Esophagus muscularis mucosa (tissue), 4 donors: ENCODE measurements at regions not wholly inside any gene's neighbourhood (a gene's known extent, or its start where the extent isn't known, plus 50 kb on each side); places are given as distances from the start of the nearest gene placed in this dataset.
"Not testable (repeated sequence)": the region's sequence is repeated elsewhere in the genome, so short reads cannot be mapped to it uniquely, and the experiment has no call there.

Experiments used
- EP300 ChIP-seq: sonication (generic); formaldehyde crosslinking; IDR thresholded peaks from one replicate; pipeline ENCODE4 v1.6.1; 2017; ENCODE audit warnings: antibody characterized with exemption
- POLR2A ChIP-seq: fragments of 450-650 bp; IDR thresholded peaks from one replicate; pipeline ENCODE4 v1.6.1; 2017; ENCODE audit warnings: antibody characterized with exemption, moderate library complexity, mild to moderate bottlenecking, low read depth
- POLR2AphosphoS5 ChIP-seq, 2 donors: sonication (generic); formaldehyde crosslinking; IDR thresholded peaks; one replicate each; pipeline ENCODE4 v1.6.1; 2017; ENCODE audit warnings: antibody characterized with exemption in 2 of 2
- TF ChIP-seq, protein P1 (sequence below), 3 experiments: fragments of 200-600 bp in 2 of 3; fragments of 450-650 bp in 1 of 3; sonication (generic) in 2 of 3; IDR thresholded peaks; one replicate each; pipeline ENCODE4 v1.5.1; 2017 to 2019; ENCODE audit warnings: antibody characterized with exemption in 3 of 3, mild to moderate bottlenecking in 2 of 3, moderate library complexity in 1 of 3

DNA sequence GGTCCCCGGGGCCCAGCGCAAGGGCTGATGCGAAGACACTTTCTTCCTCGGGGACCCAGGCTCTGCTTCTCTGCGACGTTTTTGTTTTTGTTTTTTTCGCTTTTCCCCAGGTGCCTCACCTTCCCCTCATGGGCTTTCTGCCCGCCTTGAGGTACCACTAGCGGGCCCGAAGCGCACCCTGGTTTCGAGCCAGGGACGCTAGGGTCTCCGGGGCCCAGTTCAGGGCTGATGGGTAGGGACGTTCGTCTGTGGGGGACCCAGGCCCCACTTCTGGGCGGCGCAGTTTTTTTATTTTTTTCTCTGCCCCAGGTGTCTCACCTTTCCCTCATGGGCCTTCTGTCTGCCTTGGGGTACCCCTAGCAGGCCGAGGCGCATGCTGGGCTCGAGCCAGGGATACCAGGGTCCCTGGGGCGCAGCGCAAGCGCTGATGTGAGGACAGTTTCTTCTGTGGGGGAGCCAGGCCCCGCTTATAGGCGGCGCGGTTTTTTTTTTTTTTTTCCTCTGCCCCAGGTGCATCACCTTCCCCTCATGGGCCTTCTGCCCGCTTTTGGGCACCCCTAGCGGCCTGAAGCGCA, 530.0 kb downstream of the FOXD4L4 start:
- TF ChIP-seq, protein P1, sequence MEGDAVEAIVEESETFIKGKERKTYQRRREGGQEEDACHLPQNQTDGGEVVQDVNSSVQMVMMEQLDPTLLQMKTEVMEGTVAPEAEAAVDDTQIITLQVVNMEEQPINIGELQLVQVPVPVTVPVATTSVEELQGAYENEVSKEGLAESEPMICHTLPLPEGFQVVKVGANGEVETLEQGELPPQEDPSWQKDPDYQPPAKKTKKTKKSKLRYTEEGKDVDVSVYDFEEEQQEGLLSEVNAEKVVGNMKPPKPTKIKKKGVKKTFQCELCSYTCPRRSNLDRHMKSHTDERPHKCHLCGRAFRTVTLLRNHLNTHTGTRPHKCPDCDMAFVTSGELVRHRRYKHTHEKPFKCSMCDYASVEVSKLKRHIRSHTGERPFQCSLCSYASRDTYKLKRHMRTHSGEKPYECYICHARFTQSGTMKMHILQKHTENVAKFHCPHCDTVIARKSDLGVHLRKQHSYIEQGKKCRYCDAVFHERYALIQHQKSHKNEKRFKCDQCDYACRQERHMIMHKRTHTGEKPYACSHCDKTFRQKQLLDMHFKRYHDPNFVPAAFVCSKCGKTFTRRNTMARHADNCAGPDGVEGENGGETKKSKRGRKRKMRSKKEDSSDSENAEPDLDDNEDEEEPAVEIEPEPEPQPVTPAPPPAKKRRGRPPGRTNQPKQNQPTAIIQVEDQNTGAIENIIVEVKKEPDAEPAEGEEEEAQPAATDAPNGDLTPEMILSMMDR (IDR thresholded peaks at IDR 0.05), result not testable (repeated sequence)
- TF ChIP-seq POLR2A; POLR2AphosphoS5 (IDR thresholded peaks at IDR 0.05); EP300: not testable (repeated sequence)
